ENCODE measurements at regions not wholly inside any gene's neighbourhood (a gene's known extent, or its start where the extent isn't known, plus 50 kb on each side); places are given as distances from the start of the nearest gene placed in this dataset.

DNA sequence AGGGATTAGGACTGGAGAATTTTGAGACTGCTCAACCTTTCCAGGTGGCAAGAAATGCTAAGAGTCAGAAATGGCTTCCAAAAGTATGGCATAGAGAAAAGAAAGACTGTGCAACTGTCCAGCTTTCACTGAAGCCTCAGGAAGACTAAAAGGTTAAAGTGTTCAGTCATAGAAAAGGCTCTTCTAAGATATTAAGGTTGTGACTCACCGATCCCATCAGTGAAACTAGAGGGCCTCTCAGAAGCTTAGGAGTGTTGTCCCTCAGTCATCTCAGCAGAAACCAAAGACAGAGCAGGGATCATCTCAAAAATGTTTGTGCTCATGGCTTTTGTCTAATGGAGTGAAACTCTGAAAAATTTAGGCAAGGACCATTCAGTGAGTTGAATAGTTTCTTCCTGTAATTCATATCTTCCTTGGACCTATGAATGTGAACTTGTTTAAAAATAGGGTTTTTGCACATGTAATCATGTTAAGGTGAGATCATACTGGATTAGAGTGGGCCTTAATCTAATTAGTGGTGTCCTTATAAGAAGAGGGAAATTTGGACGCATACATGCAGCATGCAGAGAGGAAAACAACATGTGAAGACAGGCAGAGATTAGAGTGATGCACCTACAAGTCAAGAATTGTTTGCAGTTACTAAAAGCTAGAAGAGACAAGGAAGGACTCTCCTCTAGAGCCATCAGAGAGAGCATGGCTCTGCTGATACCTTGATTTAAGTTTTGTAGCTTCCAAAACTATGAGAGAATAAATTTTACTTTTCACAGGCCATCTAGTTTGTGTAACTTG lies 71.3 kb downstream of the RPE65 start:
- intact Hi-C loops (cut with DNase I): no loop called here
- Histone ChIP-seq H3K4me1 (peaks cover 0 to 12% (median 9%) of the 10 kb centered on the region in 4 donors), H3K27ac (replicated peaks in 1 of 4) (no peak overlapping the region), H3K9me3 (no peaks in the 10 kb centered on the region), H3K27me3 (no peaks in the 10 kb centered on the region), H3K36me3 (no peaks in the 10 kb centered on the region), H3K4me3 (no peak overlapping the region)
- DNase-seq (ENCODE audit: extremely low spot score): no peak
- TF ChIP-seq CTCF (IDR thresholded peaks at IDR 0.05) (no peak), POLR2AphosphoS5 (IDR thresholded peaks at IDR 0.05) (no peak), POLR2A (IDR thresholded peaks at IDR 0.05; ENCODE audit: low read depth) (no peak), EP300 (IDR thresholded peaks at IDR 0.05) (no peak)
- 76% methylated on average over 2 of the region's 2 CpGs for WGBS

DNA sequence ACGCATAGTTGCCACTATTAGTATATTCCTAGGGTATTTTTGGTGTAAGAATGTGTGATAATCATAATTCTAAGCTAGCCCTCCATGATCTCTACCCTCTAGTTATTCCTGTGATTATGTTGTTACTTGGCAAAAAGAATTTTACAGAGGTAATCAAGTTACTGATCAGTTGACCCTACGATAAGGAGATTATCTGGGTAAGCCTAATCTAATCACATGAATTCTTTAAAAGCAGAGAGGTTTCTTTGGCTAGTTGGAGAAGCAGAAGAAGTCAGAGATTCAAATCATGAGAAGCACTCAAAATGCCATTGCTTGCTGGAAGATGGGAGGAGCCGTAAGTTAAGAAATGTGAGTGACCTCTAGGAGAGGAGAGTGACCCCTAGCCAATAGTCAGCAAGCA lies 72.7 kb downstream of the RPE65 start:
- intact Hi-C loops (cut with DNase I): no loop called here
- TF ChIP-seq CTCF (IDR thresholded peaks at IDR 0.05): no peak
- TF ChIP-seq EP300 (IDR thresholded peaks at IDR 0.05): no peak
- no peak for TF ChIP-seq POLR2A (IDR thresholded peaks at IDR 0.05; ENCODE audit: low read depth)
- no peak for TF ChIP-seq POLR2AphosphoS5 (IDR thresholded peaks at IDR 0.05)
- H3K27me3 ChIP-seq: no peaks in the 10 kb centered on the region
- H3K4me1 ChIP-seq: peaks cover 0 to 12% (median 9%) of the 10 kb centered on the region in 4 donors
- no peaks in the 10 kb centered on the region for H3K9me3 ChIP-seq
- H3K4me3 ChIP-seq: no peak overlapping the region
- 95% methylated on average over 3 of the region's 3 CpGs for WGBS
- H3K27ac ChIP-seq (replicated peaks in 1 of 4): no peak overlapping the region
- no peak for DNase-seq (ENCODE audit: extremely low spot score)
- H3K36me3 ChIP-seq: no peaks in the 10 kb centered on the region

DNA sequence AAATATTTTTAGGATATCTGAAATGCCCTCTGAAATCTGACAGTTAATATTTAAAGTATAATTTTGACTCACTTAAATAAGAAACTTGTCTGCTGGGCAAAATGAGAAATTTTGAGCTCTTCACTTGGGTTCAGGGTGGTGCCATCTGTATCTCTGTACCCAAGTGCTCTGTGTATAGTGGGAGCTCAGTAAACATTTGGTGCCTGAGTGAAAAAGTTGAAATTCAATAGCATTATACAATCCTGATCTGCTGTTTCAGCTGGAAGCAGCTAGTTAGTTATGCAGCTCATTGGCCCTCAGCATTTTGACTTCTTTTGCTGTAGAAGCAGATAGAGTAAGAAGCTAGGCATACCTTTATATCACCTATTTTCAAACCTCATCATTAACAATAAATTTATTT lies 73.3 kb downstream of the RPE65 start:
- H3K9me3 ChIP-seq: no peaks in the 10 kb centered on the region
- intact Hi-C loops (cut with DNase I): no loop called here
- no peaks in the 10 kb centered on the region for H3K36me3 ChIP-seq
- H3K4me3 ChIP-seq: no peak overlapping the region
- H3K4me1 ChIP-seq: peaks cover 0 to 12% (median 9%) of the 10 kb centered on the region in 4 donors
- H3K27ac ChIP-seq (replicated peaks in 1 of 4): no peak overlapping the region
- no peak for DNase-seq (ENCODE audit: extremely low spot score)
- H3K27me3 ChIP-seq: no peaks in the 10 kb centered on the region
- TF ChIP-seq EP300 (IDR thresholded peaks at IDR 0.05): no peak
- TF ChIP-seq POLR2AphosphoS5 (IDR thresholded peaks at IDR 0.05): no peak

DNA sequence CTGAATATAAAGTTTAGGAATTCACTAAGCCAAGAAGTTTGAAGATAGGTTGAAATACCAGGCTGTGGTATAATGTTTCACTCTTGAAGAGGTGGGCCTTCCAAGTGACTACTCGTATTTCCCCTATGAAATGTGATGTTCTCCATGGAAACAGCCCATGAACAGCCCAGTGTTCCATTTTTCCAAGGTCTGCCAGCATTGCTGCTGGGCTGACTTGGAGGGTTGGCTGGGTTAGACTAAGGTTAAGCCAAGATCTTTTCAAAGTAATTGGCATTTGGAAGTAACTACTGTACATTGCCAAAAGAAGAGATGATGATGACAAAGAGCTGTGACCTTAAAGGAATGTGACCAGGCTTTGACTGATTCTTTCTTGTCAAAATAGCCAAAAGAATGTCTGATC lies 73.8 kb downstream of the RPE65 start:
- 28% methylated on average over 1 of the region's 1 CpG for WGBS
- Histone ChIP-seq H3K27me3 (no peaks in the 10 kb centered on the region), H3K27ac (replicated peaks in 1 of 4) (no peak overlapping the region), H3K4me3 (no peak overlapping the region), H3K9me3 (no peaks in the 10 kb centered on the region), H3K4me1 (peaks cover 0 to 12% (median 9%) of the 10 kb centered on the region in 4 donors), H3K36me3 (no peaks in the 10 kb centered on the region)
- TF ChIP-seq POLR2A (IDR thresholded peaks at IDR 0.05; ENCODE audit: low read depth) (no peak), EP300 (IDR thresholded peaks at IDR 0.05) (no peak), CTCF (IDR thresholded peaks at IDR 0.05) (no peak), POLR2AphosphoS5 (IDR thresholded peaks at IDR 0.05) (no peak)
- intact Hi-C loops (cut with DNase I): no loop called here
- DNase-seq (ENCODE audit: extremely low spot score): no peak

GRCh38 chr1:68373173-68373572 lies 76.6 kb downstream of the RPE65 start:
- intact Hi-C loops (cut with DNase I): no loop called here
- no peak for TF ChIP-seq EP300 (IDR thresholded peaks at IDR 0.05)
- no peak for TF ChIP-seq POLR2AphosphoS5 (IDR thresholded peaks at IDR 0.05)
- no peak for TF ChIP-seq CTCF (IDR thresholded peaks at IDR 0.05)
- Histone ChIP-seq H3K27ac (replicated peaks in 1 of 4) (no peak overlapping the region), H3K4me3 (no peak overlapping the region), H3K4me1 (peaks cover 0 to 12% (median 9%) of the 10 kb centered on the region in 4 donors), H3K27me3 (no peaks in the 10 kb centered on the region), H3K9me3 (no peaks in the 10 kb centered on the region), H3K36me3 (no peaks in the 10 kb centered on the region)
- 96% methylated on average over 18 of the region's 18 CpGs for WGBS
- no peak for DNase-seq (ENCODE audit: extremely low spot score)

Measured in esophagus muscularis mucosa (tissue), 4 donors.